Stimulated activated CD4-positive, alpha-beta T cell treated with anti-CD3 and anti-CD28 coated beads, Interleukin-12 subunit alpha, Interleukin-12 subunit beta, amount 100 ng/mL, for 48 hours (primary cell): ENCODE measurements at regions not wholly inside any gene's neighbourhood (a gene's known extent, or its start where the extent isn't known, plus 50 kb on each side); places are given as distances from the start of the nearest gene placed in this dataset.
A peak's percentile ranks its signal among the peaks of the same experiment; 100 is the strongest.

Source experiments
- DNase-seq, 3 donors: peaks; one replicate each; pipeline ENCODE4 v3.0.0-alpha.2; 2020; ENCODE audit warnings: low read depth in 2 of 3, low spot score in 1 of 3

GRCh38 chr17:72534776-72535175 lies 414.0 kb downstream of the SOX9 start:
- DNase-seq: no peak

- no peak for DNase-seq
These were observed 414.5 kb downstream of the SOX9 start for GRCh38 chr17:72535346-72535745.

- no peak for DNase-seq
These were observed 415.0 kb downstream of the SOX9 start for GRCh38 chr17:72535779-72536178.

GRCh38 chr17:72536788-72537187 lies 416.0 kb downstream of the SOX9 start:
- no peak for DNase-seq

GRCh38 chr17:72538443-72538842 lies 417.6 kb downstream of the SOX9 start:
- no peak for DNase-seq

GRCh38 chr17:72538901-72539352 lies 418.1 kb downstream of the SOX9 start:
- no peak for DNase-seq

- peak; percentile 35 to 64 (median 45) for DNase-seq
These were observed 419.4 kb downstream of the SOX9 start for GRCh38 chr17:72539981-72540897.

- DNase-seq: no peak
These were observed 421.5 kb downstream of the SOX9 start for GRCh38 chr17:72542317-72542716.

GRCh38 chr17:72545766-72546165 lies 424.9 kb downstream of the SOX9 start:
- DNase-seq: no peak

- no peak for DNase-seq
These were observed 432.4 kb downstream of the SOX9 start for GRCh38 chr17:72553051-72553755.

- DNase-seq: no peak
These were observed 433.7 kb downstream of the SOX9 start for GRCh38 chr17:72554508-72554907.

- no peak for DNase-seq
These were observed 434.2 kb downstream of the SOX9 start for GRCh38 chr17:72555052-72555451.

- peak; percentile 41 to 57 (median 51) for DNase-seq
These were observed 436.4 kb downstream of the SOX9 start for GRCh38 chr17:72556944-72557826.

- no peak for DNase-seq
These were observed 438.2 kb downstream of the SOX9 start for GRCh38 chr17:72558971-72559476.

GRCh38 chr17:72560303-72561247 lies 439.8 kb downstream of the SOX9 start:
- DNase-seq: peak in 1 of 3 donors; percentile 30

- DNase-seq: no peak
These were observed 440.4 kb downstream of the SOX9 start for GRCh38 chr17:72561266-72561665.

GRCh38 chr17:72561680-72562079 lies 440.9 kb downstream of the SOX9 start:
- DNase-seq: no peak

- no peak for DNase-seq
These were observed 441.9 kb downstream of the SOX9 start for GRCh38 chr17:72562615-72563188.

- no peak for DNase-seq
These were observed 443.1 kb downstream of the SOX9 start for GRCh38 chr17:72563952-72564351.
